ENCODE measurements at regions not wholly inside any gene's neighbourhood (a gene's known extent, or its start where the extent isn't known, plus 50 kb on each side); places are given as distances from the start of the nearest gene placed in this dataset.

DNA sequence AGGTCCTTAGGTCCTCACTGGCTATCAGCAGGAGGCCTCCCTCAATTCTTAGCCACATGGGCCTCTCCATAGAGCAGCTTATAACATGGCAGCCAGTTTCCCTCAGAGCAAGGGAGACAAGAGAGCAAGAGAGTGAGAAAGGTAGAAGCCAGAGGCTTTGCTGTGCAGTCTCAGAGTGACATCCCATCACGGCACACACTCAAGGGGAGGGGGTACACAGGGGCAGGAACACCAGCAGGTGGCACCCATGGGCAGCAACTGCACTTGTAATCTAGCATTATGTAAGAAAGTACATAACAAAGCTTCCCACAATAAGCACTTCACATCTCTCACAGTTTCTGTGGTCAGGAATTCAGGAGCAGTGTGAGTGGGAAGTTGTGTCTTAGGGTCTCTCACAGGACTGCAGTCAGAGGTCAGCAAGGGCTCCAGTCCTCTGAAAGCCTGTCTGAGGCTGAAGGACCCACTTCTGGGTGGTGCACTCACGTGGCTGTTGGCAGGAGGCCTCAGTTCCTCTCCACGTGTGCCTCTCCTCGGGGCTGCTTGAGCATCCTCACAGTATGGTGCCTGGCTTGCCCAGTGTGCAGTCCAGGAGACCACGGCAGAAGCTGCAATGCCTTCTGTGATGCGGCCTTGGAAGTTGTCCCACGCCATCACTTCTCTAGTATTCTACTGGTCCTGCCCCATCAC, 159.4 kb downstream of the OAT start:
- Mint-ChIP-seq H3K4me1 (peaks cover 39% of the 10 kb centered on the region), H3K27ac (no peak overlapping the region), H3K9me3 (peaks cover 19% of the 10 kb centered on the region), H3K36me3 (ENCODE audit: low read depth) (no peaks in the 10 kb centered on the region), H3K4me3 (no peak overlapping the region), H3K27me3 (ENCODE audit: low read depth, poor library complexity) (peaks cover 32% of the 10 kb centered on the region)
- TF ChIP-seq, protein P1, sequence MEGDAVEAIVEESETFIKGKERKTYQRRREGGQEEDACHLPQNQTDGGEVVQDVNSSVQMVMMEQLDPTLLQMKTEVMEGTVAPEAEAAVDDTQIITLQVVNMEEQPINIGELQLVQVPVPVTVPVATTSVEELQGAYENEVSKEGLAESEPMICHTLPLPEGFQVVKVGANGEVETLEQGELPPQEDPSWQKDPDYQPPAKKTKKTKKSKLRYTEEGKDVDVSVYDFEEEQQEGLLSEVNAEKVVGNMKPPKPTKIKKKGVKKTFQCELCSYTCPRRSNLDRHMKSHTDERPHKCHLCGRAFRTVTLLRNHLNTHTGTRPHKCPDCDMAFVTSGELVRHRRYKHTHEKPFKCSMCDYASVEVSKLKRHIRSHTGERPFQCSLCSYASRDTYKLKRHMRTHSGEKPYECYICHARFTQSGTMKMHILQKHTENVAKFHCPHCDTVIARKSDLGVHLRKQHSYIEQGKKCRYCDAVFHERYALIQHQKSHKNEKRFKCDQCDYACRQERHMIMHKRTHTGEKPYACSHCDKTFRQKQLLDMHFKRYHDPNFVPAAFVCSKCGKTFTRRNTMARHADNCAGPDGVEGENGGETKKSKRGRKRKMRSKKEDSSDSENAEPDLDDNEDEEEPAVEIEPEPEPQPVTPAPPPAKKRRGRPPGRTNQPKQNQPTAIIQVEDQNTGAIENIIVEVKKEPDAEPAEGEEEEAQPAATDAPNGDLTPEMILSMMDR (IDR thresholded peaks at IDR 0.05), result no peak
- DNase-seq, result no peak

DNA sequence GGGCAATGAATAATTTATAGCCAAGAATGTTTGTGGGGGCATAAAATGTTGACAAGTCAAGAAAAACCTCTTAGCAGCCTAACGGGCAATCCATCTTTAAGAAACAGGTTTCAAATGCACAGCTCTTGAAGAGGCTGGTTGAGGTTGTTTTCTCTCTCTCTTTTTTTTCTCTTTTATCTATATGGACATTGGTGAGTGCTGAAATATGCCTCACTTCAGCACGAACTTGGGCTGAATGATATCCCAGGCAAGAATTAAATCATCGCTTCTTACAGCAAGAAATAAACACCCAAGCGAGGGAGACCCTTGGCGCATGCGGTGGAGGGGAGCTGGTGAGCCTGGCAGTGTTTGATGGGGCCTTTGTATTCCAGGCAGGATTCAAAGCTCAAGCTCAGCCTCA, 160.9 kb downstream of the OAT start:
- Mint-ChIP-seq H3K9me3 (peaks cover 19% of the 10 kb centered on the region), H3K4me1 (peaks cover 38% of the 10 kb centered on the region), H3K36me3 (ENCODE audit: low read depth) (no peaks in the 10 kb centered on the region), H3K27ac (no peak overlapping the region), H3K4me3 (no peak overlapping the region), H3K27me3 (ENCODE audit: low read depth, poor library complexity) (peaks cover 30% of the 10 kb centered on the region)
- DNase-seq, result no peak
- TF ChIP-seq, protein P1 (IDR thresholded peaks at IDR 0.05), result no peak

DNA sequence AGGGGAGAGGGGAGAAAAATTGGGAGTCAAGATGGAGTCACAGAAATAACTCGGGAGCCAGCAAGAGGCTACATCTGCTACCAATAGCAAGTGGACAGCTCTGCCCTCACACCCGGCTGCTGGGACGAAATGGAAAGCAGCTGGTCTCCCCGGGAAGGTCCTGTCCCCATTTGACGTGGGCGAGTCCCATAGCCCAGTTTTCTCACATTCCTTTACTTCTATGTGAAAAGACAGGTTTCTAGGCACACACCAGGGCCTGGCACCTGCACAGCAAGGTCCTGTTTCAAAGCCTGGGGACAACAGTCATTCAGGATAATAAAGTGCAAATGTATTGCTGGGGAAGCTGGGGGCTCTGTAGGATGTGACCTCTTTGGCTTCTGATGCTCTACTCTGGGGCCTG, 162.6 kb downstream of the OAT start:
- TF ChIP-seq, protein P1 (IDR thresholded peaks at IDR 0.05), result no peak
- H3K27ac Mint-ChIP-seq, result no peak overlapping the region
- H3K27me3 Mint-ChIP-seq (ENCODE audit: low read depth, poor library complexity), result peaks cover 35% of the 10 kb centered on the region
- H3K36me3 Mint-ChIP-seq (ENCODE audit: low read depth), result no peaks in the 10 kb centered on the region
- H3K4me1 Mint-ChIP-seq, result peaks cover 31% of the 10 kb centered on the region
- no peak overlapping the region for H3K4me3 Mint-ChIP-seq
- no peak for DNase-seq
- H3K9me3 Mint-ChIP-seq, result peaks cover 19% of the 10 kb centered on the region

DNA sequence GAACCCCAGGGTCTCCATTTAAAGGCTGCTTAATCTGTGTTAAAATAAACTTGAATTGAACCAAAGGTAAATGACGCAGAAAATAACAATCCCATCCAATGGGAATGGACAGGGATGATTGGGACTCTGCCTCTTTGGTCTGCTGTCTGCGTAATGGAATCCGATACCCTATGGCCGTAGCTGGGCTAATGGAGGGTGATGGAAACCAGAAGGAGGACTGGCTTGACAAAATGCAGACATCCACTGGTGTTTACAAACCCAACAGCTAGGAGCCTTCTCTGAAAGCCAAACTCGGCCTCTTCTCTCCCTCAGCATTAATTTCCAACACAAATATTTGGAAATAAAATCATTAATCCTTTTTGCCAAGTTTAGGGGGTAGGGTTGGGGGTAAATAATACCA, 162.2 kb upstream of the CHST15 start:
- Mint-ChIP-seq H3K36me3 (ENCODE audit: low read depth) (no peaks in the 10 kb centered on the region), H3K27ac (no peak overlapping the region), H3K27me3 (ENCODE audit: low read depth, poor library complexity) (peaks cover 35% of the 10 kb centered on the region), H3K4me3 (no peak overlapping the region), H3K4me1 (peaks cover 31% of the 10 kb centered on the region), H3K9me3 (peaks cover 19% of the 10 kb centered on the region)
- TF ChIP-seq, protein P1 (IDR thresholded peaks at IDR 0.05), result no peak
- DNase-seq, result no peak

DNA sequence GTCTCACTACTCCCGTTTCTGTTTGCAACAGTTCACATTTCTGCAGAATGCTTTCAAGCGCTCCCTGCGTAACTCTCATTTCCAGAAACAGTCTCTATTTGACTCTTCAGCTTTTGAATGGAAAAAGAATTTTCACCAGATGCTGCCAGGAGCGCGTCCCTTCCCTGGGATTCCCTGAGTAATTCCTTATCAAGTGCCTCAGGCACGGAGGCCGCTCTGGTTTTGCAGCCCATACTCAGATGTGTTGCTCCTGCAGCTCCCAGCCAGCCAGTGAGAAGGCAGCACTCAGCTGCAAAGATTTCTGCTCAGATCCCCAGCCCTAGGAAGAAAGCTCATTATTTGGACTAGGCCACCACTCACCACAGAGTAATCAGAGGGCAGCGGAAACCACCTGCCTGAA, 161.1 kb upstream of the CHST15 start:
- H3K36me3 Mint-ChIP-seq (ENCODE audit: low read depth), result no peaks in the 10 kb centered on the region
- no peak overlapping the region for H3K4me3 Mint-ChIP-seq
- H3K27me3 Mint-ChIP-seq (ENCODE audit: low read depth, poor library complexity), result peaks cover 40% of the 10 kb centered on the region
- no peak for DNase-seq
- peaks cover 19% of the 10 kb centered on the region for H3K9me3 Mint-ChIP-seq
- TF ChIP-seq, protein P1 (IDR thresholded peaks at IDR 0.05), result no peak
- H3K4me1 Mint-ChIP-seq, result peaks cover 31% of the 10 kb centered on the region
- H3K27ac Mint-ChIP-seq, result no peak overlapping the region

DNA sequence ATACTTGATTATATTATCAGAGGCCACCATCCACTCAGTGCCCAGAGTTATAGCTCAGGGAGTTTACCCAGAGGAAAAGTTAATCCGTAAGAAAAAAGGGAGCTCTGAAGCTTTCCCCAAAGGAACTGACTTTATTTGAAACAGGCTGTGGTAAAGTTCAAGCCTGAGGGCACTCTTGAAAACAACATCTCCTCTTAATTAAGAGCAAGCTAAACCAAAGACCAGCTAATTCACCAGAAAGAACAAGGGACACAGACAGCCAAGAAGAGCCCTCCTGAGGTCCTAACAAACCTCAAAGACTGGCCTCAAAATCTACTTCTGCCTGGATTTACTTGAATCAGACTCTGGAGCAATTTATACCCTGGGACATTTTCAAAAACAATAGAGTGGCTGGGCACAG, 159.6 kb upstream of the CHST15 start:
- DNase-seq, result no peak
- Mint-ChIP-seq H3K27me3 (ENCODE audit: low read depth, poor library complexity) (peaks cover 35% of the 10 kb centered on the region), H3K4me1 (peaks cover 26% of the 10 kb centered on the region), H3K36me3 (ENCODE audit: low read depth) (no peaks in the 10 kb centered on the region), H3K9me3 (peaks cover 15% of the 10 kb centered on the region), H3K27ac (no peak overlapping the region), H3K4me3 (no peak overlapping the region)
- TF ChIP-seq, protein P1 (IDR thresholded peaks at IDR 0.05), result no peak
